K562 (cell line): ENCODE measurements at regions not wholly inside any gene's neighbourhood (a gene's known extent, or its start where the extent isn't known, plus 50 kb on each side); places are given as distances from the start of the nearest gene placed in this dataset.

ENCODE experiments used
- AFF4 ChIP-seq: sonication (generic); formaldehyde crosslinking; IDR thresholded peaks from 2 replicates; pipeline ENCODE4 v1.8.0; 2023; ENCODE audit warnings: mild to moderate bottlenecking, missing genetic modification reagents
- ATF1 ChIP-seq, 2 experiments: fragments of 450-650 bp in 1 of 2; IDR thresholded peaks; 2 replicates each; pipeline ENCODE4 v1.6.1; 2016; ENCODE audit warnings: missing compliant biosample characterization in 1 of 2, missing genetic modification characterization in 1 of 2
- ATF4 ChIP-seq: fragments of 450-650 bp; formaldehyde crosslinking; IDR thresholded peaks from 2 replicates; pipeline ENCODE4 v1.4.0; 2022; ENCODE audit warnings: mild to moderate bottlenecking, moderate library complexity
- CTCFL ChIP-seq: IDR thresholded peaks from 2 replicates; pipeline ENCODE4 v1.6.1; 2011; ENCODE audit warnings: borderline replicate concordance, low read depth, mild to moderate bottlenecking, moderate library complexity, low read length; ENCODE audit not compliant: insufficient read depth, poor library complexity, severe bottlenecking
- E2F3 ChIP-seq: fragments of 250-450 bp; sonication (Bioruptor Pico); IDR thresholded peaks from 2 replicates; pipeline ENCODE4 v1.4.0; 2020; ENCODE audit warnings: mild to moderate bottlenecking
- EP300 ChIP-seq: IDR thresholded peaks from 2 replicates; pipeline ENCODE4 v1.6.1; 2012; ENCODE audit warnings: low read length, improper control_type of control experiment
- FOXJ2 ChIP-seq: fragments of 200-800 bp; sonication (Bioruptor generic); IDR thresholded peaks from 2 replicates; pipeline ENCODE4 v1.6.1; 2016; ENCODE audit warnings: missing genetic modification characterization, missing compliant biosample characterization
- FOXP1 ChIP-seq: sonication (generic); formaldehyde crosslinking; IDR thresholded peaks from 2 replicates; pipeline ENCODE4 v1.8.0; 2022; ENCODE audit warnings: mild to moderate bottlenecking, missing genetic modification reagents
- MBD1 ChIP-seq: fragments of 250-450 bp; sonication (Bioruptor Pico); IDR thresholded peaks from 2 replicates; pipeline ENCODE4 v1.8.0; 2022; ENCODE audit warnings: inconsistent platforms
- NFRKB ChIP-seq: fragments of 450-650 bp; IDR thresholded peaks from 2 replicates; pipeline ENCODE4 v1.6.1; 2016; ENCODE audit warnings: low read depth
- NR0B1 ChIP-seq: fragments of 450-650 bp; IDR thresholded peaks from one replicate; pipeline ENCODE4 v1.6.1; 2018; ENCODE audit warnings: mild to moderate bottlenecking, moderate library complexity; ENCODE audit not compliant: partially characterized antibody
- POLR3A ChIP-seq: IDR thresholded peaks from 2 replicates; pipeline ENCODE4 v1.6.1; 2011; ENCODE audit warnings: borderline replicate concordance, mild to moderate bottlenecking, moderate library complexity; ENCODE audit not compliant: insufficient read length, insufficient read depth; ENCODE audit errors: extremely low read depth
- PTBP1 ChIP-seq: fragments of 200-400 bp; formaldehyde crosslinking; IDR thresholded peaks from 2 replicates; pipeline ENCODE4 v1.6.1; 2017; ENCODE audit warnings: low read depth, low read length
- RBM17 ChIP-seq: fragments of 200-400 bp; formaldehyde crosslinking; IDR thresholded peaks from 2 replicates; pipeline ENCODE4 v1.6.1; 2017; ENCODE audit warnings: low read depth, mild to moderate bottlenecking, low read length, borderline replicate concordance
- SREBF2 ChIP-seq: sonication (generic); formaldehyde crosslinking; IDR thresholded peaks from 2 replicates; pipeline ENCODE4 v1.4.0; 2020; ENCODE audit warnings: mild to moderate bottlenecking, missing genetic modification reagents
- STAG1 ChIP-seq: sonication (generic); formaldehyde crosslinking; IDR thresholded peaks from 2 replicates; pipeline ENCODE4 v1.5.0; 2020; ENCODE audit warnings: missing genetic modification reagents, borderline replicate concordance
- ZNF444 ChIP-seq: fragments of 250-450 bp; sonication (Bioruptor Pico); IDR thresholded peaks from 2 replicates; pipeline ENCODE4 v1.4.0; 2020; ENCODE audit warnings: mild to moderate bottlenecking, moderate library complexity
- ZSCAN32 ChIP-seq: fragments of 450-650 bp; formaldehyde crosslinking; IDR thresholded peaks from 2 replicates; pipeline ENCODE4 v1.4.0; 2020; ENCODE audit warnings: mild to moderate bottlenecking, moderate library complexity

- TF ChIP-seq NR0B1 (no peak), FOXJ2 (tag) (no peak), NFRKB (no peak), RBM17 (no peak), EP300 (peak; percentile 33; the same call in 1 of the 2 replicates), SREBF2 (CRISPR knock-in tag) (no peak), E2F3 (CRISPR knock-in tag) (no peak), FOXP1 (CRISPR knock-in tag) (no peak), STAG1 (no peak), PTBP1 (no peak), CTCFL (no peak), MBD1 (CRISPR knock-in tag) (no peak), ZSCAN32 (CRISPR knock-in tag) (peak; percentile 90), AFF4 (CRISPR knock-in tag) (no peak), ATF1 (CRISPR knock-in tag; IDR thresholded peaks at IDR 0.05) (no peak), ATF1 (tag; IDR thresholded peaks at IDR 0.05) (no peak), ATF4 (CRISPR knock-in tag) (peak; percentile 92), ZNF444 (no peak), POLR3A (no peak)
Measured at GRCh38 chr4:162938738-162939485, 227.8 kb downstream of the NAF1 start (continued).
